ENCODE measurements at regions not wholly inside any gene's neighbourhood (a gene's known extent, or its start where the extent isn't known, plus 50 kb on each side); places are given as distances from the start of the nearest gene placed in this dataset.

GRCh38 chr2:239469106-239469960 is 68.5 kb upstream of the HDAC4 start:
- TF ChIP-seq CTCF (optimal IDR thresholded peaks at IDR 0.05 in 1 of 3, IDR thresholded peaks at IDR 0.05 in 1 of 3, conservative IDR thresholded peaks at IDR 0.05 in 1 of 3; ENCODE audit: extremely low read depth in 1 of 3, insufficient read depth in 2 of 3, low read length in 3 of 3): no peak
- TF ChIP-seq EZH2 (IDR thresholded peaks at IDR 0.05; ENCODE audit: low read length): no peak

All from keratinocyte (primary cell).